ENCODE measurements at regions not wholly inside any gene's neighbourhood (a gene's known extent, or its start where the extent isn't known, plus 50 kb on each side); places are given as distances from the start of the nearest gene placed in this dataset.

GRCh38 chr7:41033500-41033899 is 669.4 kb downstream of the INHBA start:
- H3K27ac ChIP-seq: no peak overlapping the region
- H3K4me1 ChIP-seq (ENCODE audit: low read depth): no peaks in the 10 kb centered on the region
- TF ChIP-seq, protein P1, sequence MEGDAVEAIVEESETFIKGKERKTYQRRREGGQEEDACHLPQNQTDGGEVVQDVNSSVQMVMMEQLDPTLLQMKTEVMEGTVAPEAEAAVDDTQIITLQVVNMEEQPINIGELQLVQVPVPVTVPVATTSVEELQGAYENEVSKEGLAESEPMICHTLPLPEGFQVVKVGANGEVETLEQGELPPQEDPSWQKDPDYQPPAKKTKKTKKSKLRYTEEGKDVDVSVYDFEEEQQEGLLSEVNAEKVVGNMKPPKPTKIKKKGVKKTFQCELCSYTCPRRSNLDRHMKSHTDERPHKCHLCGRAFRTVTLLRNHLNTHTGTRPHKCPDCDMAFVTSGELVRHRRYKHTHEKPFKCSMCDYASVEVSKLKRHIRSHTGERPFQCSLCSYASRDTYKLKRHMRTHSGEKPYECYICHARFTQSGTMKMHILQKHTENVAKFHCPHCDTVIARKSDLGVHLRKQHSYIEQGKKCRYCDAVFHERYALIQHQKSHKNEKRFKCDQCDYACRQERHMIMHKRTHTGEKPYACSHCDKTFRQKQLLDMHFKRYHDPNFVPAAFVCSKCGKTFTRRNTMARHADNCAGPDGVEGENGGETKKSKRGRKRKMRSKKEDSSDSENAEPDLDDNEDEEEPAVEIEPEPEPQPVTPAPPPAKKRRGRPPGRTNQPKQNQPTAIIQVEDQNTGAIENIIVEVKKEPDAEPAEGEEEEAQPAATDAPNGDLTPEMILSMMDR (IDR thresholded peaks at IDR 0.05; ENCODE audit: low read depth, low read length): no peak
- H3K4me3 ChIP-seq: no peak overlapping the region
- no peaks in the 10 kb centered on the region for H3K27me3 ChIP-seq
- no peaks in the 10 kb centered on the region for H3K36me3 ChIP-seq
- DNase-seq (ENCODE audit: low read depth in 1 of 2, low spot score in 1 of 2): peak in 1 of 2 donors; percentile 11
- H3K9me3 ChIP-seq (ENCODE audit: low read depth): no peaks in the 10 kb centered on the region

GRCh38 chr7:41030673-41031072 is 672.2 kb downstream of the INHBA start:
- H3K36me3 ChIP-seq: no peaks in the 10 kb centered on the region
- no peaks in the 10 kb centered on the region for H3K4me1 ChIP-seq (ENCODE audit: low read depth)
- no peak overlapping the region for H3K4me3 ChIP-seq
- no peak for DNase-seq (ENCODE audit: low read depth in 1 of 2, low spot score in 1 of 2)
- H3K27ac ChIP-seq: no peak overlapping the region
- TF ChIP-seq, protein P1 (IDR thresholded peaks at IDR 0.05; ENCODE audit: low read depth, low read length): no peak
- no peaks in the 10 kb centered on the region for H3K27me3 ChIP-seq
- no peaks in the 10 kb centered on the region for H3K9me3 ChIP-seq (ENCODE audit: low read depth)

- Histone ChIP-seq H3K36me3 (no peaks in the 10 kb centered on the region), H3K27me3 (no peaks in the 10 kb centered on the region), H3K4me1 (ENCODE audit: low read depth) (no peaks in the 10 kb centered on the region), H3K27ac (no peak overlapping the region), H3K9me3 (ENCODE audit: low read depth) (no peaks in the 10 kb centered on the region), H3K4me3 (no peak overlapping the region)
- TF ChIP-seq, protein P1 (IDR thresholded peaks at IDR 0.05; ENCODE audit: low read depth, low read length): no peak
- peak in 1 of 2 donors; percentile 71 for DNase-seq (ENCODE audit: low read depth in 1 of 2, low spot score in 1 of 2)
Measured at GRCh38 chr7:41029072-41029499, 673.8 kb downstream of the INHBA start.

- TF ChIP-seq, protein P1 (IDR thresholded peaks at IDR 0.05; ENCODE audit: low read depth, low read length): no peak
- Histone ChIP-seq H3K4me1 (ENCODE audit: low read depth) (no peaks in the 10 kb centered on the region), H3K36me3 (no peaks in the 10 kb centered on the region), H3K27me3 (no peaks in the 10 kb centered on the region), H3K4me3 (no peak overlapping the region), H3K9me3 (ENCODE audit: low read depth) (no peaks in the 10 kb centered on the region), H3K27ac (no peak overlapping the region)
- DNase-seq (ENCODE audit: low read depth in 1 of 2, low spot score in 1 of 2): no peak
Measured at GRCh38 chr7:41028580-41028979, 674.3 kb downstream of the INHBA start.

DNA sequence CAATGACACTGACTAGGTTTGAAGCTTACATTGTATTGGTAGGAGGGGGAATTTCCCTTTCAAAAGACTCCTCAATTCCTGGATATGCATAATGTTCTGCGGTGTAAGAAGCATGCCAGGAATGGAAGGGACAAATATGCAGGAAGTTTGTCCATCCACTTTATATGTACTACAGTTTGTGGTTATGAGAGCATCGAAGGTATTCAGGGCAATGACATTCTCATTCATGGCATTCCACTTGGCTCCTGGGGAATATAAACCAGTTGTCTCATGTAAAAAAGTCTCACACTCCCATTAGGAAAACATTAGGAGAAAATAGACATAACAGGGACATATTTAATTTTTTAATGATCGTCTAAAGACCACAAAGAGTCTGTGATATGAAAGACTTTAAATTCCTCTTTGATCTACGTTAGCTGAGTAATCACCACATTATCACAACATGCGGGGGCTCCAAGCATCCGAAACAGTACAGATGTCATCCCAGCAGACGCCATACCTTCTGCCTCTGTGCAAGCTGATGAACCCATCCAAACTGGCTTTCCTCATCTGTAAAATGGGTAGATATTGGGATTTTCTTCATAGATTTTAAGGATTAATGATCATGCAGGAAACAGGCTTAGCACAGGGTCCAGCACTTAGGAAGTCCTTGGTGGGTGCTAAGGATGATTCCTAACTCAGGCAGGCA is 675.3 kb downstream of the INHBA start:
- peak in 1 of 2 donors; percentile 83 for DNase-seq (ENCODE audit: low read depth in 1 of 2, low spot score in 1 of 2)
- no peaks in the 10 kb centered on the region for H3K9me3 ChIP-seq (ENCODE audit: low read depth)
- TF ChIP-seq, protein P1 (IDR thresholded peaks at IDR 0.05; ENCODE audit: low read depth, low read length): no peak
- H3K4me3 ChIP-seq: no peak overlapping the region
- no peaks in the 10 kb centered on the region for H3K36me3 ChIP-seq
- H3K27ac ChIP-seq: no peak overlapping the region
- H3K27me3 ChIP-seq: no peaks in the 10 kb centered on the region
- no peaks in the 10 kb centered on the region for H3K4me1 ChIP-seq (ENCODE audit: low read depth)
